HepG2 (cell line): ENCODE measurements at regions not wholly inside any gene's neighbourhood (a gene's known extent, or its start where the extent isn't known, plus 50 kb on each side); places are given as distances from the start of the nearest gene placed in this dataset.

ENCODE experiments used
- TIGD3 ChIP-seq: sonication (generic); formaldehyde crosslinking; IDR thresholded peaks from 2 replicates; pipeline ENCODE4 v1.5.1; 2020; ENCODE audit warnings: mild to moderate bottlenecking, missing genetic modification reagents, borderline replicate concordance
- TF ChIP-seq, protein P1 (sequence below): sonication (generic); formaldehyde crosslinking; IDR thresholded peaks from 2 replicates; pipeline ENCODE4 v1.4.0; 2020; ENCODE audit warnings: mild to moderate bottlenecking, missing genetic modification reagents
- TF ChIP-seq, protein P2 (sequence below): sonication (generic); formaldehyde crosslinking; IDR thresholded peaks from 2 replicates; pipeline ENCODE4 v1.4.0; 2020; ENCODE audit warnings: missing genetic modification reagents

- TF ChIP-seq TIGD3, result no peak
- TF ChIP-seq, protein P1, sequence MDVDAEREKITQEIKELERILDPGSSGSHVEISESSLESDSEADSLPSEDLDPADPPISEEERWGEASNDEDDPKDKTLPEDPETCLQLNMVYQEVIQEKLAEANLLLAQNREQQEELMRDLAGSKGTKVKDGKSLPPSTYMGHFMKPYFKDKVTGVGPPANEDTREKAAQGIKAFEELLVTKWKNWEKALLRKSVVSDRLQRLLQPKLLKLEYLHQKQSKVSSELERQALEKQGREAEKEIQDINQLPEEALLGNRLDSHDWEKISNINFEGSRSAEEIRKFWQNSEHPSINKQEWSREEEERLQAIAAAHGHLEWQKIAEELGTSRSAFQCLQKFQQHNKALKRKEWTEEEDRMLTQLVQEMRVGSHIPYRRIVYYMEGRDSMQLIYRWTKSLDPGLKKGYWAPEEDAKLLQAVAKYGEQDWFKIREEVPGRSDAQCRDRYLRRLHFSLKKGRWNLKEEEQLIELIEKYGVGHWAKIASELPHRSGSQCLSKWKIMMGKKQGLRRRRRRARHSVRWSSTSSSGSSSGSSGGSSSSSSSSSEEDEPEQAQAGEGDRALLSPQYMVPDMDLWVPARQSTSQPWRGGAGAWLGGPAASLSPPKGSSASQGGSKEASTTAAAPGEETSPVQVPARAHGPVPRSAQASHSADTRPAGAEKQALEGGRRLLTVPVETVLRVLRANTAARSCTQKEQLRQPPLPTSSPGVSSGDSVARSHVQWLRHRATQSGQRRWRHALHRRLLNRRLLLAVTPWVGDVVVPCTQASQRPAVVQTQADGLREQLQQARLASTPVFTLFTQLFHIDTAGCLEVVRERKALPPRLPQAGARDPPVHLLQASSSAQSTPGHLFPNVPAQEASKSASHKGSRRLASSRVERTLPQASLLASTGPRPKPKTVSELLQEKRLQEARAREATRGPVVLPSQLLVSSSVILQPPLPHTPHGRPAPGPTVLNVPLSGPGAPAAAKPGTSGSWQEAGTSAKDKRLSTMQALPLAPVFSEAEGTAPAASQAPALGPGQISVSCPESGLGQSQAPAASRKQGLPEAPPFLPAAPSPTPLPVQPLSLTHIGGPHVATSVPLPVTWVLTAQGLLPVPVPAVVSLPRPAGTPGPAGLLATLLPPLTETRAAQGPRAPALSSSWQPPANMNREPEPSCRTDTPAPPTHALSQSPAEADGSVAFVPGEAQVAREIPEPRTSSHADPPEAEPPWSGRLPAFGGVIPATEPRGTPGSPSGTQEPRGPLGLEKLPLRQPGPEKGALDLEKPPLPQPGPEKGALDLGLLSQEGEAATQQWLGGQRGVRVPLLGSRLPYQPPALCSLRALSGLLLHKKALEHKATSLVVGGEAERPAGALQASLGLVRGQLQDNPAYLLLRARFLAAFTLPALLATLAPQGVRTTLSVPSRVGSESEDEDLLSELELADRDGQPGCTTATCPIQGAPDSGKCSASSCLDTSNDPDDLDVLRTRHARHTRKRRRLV, result no peak
- TF ChIP-seq, protein P2, sequence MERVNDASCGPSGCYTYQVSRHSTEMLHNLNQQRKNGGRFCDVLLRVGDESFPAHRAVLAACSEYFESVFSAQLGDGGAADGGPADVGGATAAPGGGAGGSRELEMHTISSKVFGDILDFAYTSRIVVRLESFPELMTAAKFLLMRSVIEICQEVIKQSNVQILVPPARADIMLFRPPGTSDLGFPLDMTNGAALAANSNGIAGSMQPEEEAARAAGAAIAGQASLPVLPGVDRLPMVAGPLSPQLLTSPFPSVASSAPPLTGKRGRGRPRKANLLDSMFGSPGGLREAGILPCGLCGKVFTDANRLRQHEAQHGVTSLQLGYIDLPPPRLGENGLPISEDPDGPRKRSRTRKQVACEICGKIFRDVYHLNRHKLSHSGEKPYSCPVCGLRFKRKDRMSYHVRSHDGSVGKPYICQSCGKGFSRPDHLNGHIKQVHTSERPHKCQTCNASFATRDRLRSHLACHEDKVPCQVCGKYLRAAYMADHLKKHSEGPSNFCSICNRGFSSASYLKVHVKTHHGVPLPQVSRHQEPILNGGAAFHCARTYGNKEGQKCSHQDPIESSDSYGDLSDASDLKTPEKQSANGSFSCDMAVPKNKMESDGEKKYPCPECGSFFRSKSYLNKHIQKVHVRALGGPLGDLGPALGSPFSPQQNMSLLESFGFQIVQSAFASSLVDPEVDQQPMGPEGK (CRISPR knock-in tag), result no peak
Observed at GRCh38 chr5:178786417-178786816, 56.0 kb upstream of the ZNF354A start.
